ENCODE measurements at regions not wholly inside any gene's neighbourhood (a gene's known extent, or its start where the extent isn't known, plus 50 kb on each side); places are given as distances from the start of the nearest gene placed in this dataset.

DNA sequence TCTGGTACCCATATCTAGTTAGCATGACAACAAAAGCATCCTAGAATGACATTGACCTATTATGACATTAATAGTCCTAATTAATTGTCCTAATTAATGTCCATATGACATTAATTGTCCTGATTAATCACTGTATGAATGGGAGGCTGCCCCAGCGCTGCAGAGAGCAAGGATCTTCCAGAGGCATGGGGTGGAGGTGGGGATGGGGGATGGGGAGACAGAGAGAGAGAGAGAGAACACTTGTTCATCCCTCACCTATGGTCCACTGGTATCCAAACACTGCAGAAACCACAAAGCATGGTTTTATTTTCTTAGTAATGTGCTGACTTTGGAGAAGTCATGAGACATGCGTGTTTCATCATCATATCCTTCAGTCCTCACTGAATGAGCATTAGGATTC is 235.1 kb downstream of the FNDC1 start (continued):
- no peak for TF ChIP-seq ZNF292 (tag by site-specific recombination; IDR thresholded peaks at IDR 0.05; ENCODE audit: borderline replicate concordance, low read depth)
- TF ChIP-seq ZNF837 (tag by site-specific recombination; IDR thresholded peaks at IDR 0.05), result no peak
- TF ChIP-seq ZNF37A (tag by site-specific recombination; IDR thresholded peaks at IDR 0.05), result no peak
- TF ChIP-seq SCRT1 (tag by site-specific recombination; IDR thresholded peaks at IDR 0.05; ENCODE audit: borderline replicate concordance), result no peak
- TF ChIP-seq ZNF23 (tag by site-specific recombination; IDR thresholded peaks at IDR 0.05; ENCODE audit: borderline replicate concordance), result no peak
- no peak for TF ChIP-seq ZNF175 (tag by site-specific recombination; IDR thresholded peaks at IDR 0.05)
- TF ChIP-seq ZNF514 (tag by site-specific recombination; IDR thresholded peaks at IDR 0.05), result no peak
- TF ChIP-seq, protein P1, sequence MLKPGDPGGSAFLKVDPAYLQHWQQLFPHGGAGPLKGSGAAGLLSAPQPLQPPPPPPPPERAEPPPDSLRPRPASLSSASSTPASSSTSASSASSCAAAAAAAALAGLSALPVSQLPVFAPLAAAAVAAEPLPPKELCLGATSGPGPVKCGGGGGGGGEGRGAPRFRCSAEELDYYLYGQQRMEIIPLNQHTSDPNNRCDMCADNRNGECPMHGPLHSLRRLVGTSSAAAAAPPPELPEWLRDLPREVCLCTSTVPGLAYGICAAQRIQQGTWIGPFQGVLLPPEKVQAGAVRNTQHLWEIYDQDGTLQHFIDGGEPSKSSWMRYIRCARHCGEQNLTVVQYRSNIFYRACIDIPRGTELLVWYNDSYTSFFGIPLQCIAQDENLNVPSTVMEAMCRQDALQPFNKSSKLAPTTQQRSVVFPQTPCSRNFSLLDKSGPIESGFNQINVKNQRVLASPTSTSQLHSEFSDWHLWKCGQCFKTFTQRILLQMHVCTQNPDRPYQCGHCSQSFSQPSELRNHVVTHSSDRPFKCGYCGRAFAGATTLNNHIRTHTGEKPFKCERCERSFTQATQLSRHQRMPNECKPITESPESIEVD (tag by site-specific recombination; IDR thresholded peaks at IDR 0.05), result no peak
- TF ChIP-seq ZNF138 (tag by site-specific recombination; IDR thresholded peaks at IDR 0.05; ENCODE audit: borderline replicate concordance), result no peak

DNA sequence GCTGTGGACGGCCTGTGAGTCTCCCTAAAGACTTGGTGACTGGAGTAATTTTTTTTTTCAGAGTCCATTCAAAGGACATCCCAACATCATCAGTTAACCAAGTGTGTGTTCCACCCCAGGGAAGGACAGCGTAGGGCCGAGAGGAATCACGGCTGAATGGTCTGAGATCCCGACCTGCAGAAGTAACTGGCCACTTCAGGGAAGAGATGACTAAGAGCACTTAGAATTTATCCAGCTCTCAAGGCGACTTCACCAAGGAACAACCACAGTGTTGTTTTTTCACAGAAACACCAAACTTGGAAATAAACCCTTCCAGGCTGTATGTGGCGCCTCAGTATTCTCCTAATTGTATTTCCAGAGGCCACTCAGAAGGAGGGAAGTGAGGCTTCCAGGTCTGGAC is 231.6 kb downstream of the FNDC1 start:
- CTCF ChIA-PET, result no interaction called here
- Histone ChIP-seq H3K36me3 (ENCODE audit: control insufficient read depth in 2 of 2, insufficient read depth in 1 of 2, low read length in 2 of 2) (no peaks in the 10 kb centered on the region), H3K9me3 (ENCODE audit: control insufficient read depth, insufficient read depth, low read depth, low read length) (no peaks in the 10 kb centered on the region), H3K4me3 (ENCODE audit: low read depth, low read length) (no peak overlapping the region), H3K27ac (ENCODE audit: extremely low read depth, low read depth, low read length) (no peak overlapping the region), H3K4me1 (ENCODE audit: control insufficient read depth, insufficient read depth, low read length) (no peaks in the 10 kb centered on the region)
- TF ChIP-seq WT1 (tag by site-specific recombination; IDR thresholded peaks at IDR 0.05) (no peak), ZNF785 (tag by site-specific recombination; IDR thresholded peaks at IDR 0.05) (no peak), ZNF701 (tag by site-specific recombination; IDR thresholded peaks at IDR 0.05) (no peak), SETDB1 (IDR thresholded peaks at IDR 0.05; ENCODE audit: insufficient read length, low read length) (no peak), ZNF660 (tag by site-specific recombination; IDR thresholded peaks at IDR 0.05) (no peak), ZNF473 (tag by site-specific recombination; IDR thresholded peaks at IDR 0.05) (no peak), ZNF404 (tag by site-specific recombination; IDR thresholded peaks at IDR 0.05) (no peak), PRDM1 (tag by site-specific recombination; IDR thresholded peaks at IDR 0.05) (no peak), ZNF76 (tag by site-specific recombination; IDR thresholded peaks at IDR 0.05; ENCODE audit: borderline replicate concordance, low read depth) (no peak), ZSCAN23 (tag by site-specific recombination; IDR thresholded peaks at IDR 0.05) (no peak), ZFP37 (tag by site-specific recombination; IDR thresholded peaks at IDR 0.05) (no peak), ZSCAN16 (tag by site-specific recombination; IDR thresholded peaks at IDR 0.05) (no peak), EGR2 (tag by site-specific recombination; IDR thresholded peaks at IDR 0.05; ENCODE audit: low read depth) (no peak), ZNF366 (tag by site-specific recombination; conservative IDR thresholded peaks at IDR 0.05) (no peak), ZSCAN30 (tag by site-specific recombination; IDR thresholded peaks at IDR 0.05) (no peak), ZNF184 (tag by site-specific recombination; IDR thresholded peaks at IDR 0.05) (no peak)
- TF ChIP-seq, protein P2, sequence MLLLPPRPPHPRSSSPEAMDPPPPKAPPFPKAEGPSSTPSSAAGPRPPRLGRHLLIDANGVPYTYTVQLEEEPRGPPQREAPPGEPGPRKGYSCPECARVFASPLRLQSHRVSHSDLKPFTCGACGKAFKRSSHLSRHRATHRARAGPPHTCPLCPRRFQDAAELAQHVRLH (tag by site-specific recombination; IDR thresholded peaks at IDR 0.05), result no peak
- TF ChIP-seq, protein P3, sequence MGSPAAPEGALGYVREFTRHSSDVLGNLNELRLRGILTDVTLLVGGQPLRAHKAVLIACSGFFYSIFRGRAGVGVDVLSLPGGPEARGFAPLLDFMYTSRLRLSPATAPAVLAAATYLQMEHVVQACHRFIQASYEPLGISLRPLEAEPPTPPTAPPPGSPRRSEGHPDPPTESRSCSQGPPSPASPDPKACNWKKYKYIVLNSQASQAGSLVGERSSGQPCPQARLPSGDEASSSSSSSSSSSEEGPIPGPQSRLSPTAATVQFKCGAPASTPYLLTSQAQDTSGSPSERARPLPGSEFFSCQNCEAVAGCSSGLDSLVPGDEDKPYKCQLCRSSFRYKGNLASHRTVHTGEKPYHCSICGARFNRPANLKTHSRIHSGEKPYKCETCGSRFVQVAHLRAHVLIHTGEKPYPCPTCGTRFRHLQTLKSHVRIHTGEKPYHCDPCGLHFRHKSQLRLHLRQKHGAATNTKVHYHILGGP (tag by site-specific recombination; IDR thresholded peaks at IDR 0.05), result no peak
- TF ChIP-seq, protein P4, sequence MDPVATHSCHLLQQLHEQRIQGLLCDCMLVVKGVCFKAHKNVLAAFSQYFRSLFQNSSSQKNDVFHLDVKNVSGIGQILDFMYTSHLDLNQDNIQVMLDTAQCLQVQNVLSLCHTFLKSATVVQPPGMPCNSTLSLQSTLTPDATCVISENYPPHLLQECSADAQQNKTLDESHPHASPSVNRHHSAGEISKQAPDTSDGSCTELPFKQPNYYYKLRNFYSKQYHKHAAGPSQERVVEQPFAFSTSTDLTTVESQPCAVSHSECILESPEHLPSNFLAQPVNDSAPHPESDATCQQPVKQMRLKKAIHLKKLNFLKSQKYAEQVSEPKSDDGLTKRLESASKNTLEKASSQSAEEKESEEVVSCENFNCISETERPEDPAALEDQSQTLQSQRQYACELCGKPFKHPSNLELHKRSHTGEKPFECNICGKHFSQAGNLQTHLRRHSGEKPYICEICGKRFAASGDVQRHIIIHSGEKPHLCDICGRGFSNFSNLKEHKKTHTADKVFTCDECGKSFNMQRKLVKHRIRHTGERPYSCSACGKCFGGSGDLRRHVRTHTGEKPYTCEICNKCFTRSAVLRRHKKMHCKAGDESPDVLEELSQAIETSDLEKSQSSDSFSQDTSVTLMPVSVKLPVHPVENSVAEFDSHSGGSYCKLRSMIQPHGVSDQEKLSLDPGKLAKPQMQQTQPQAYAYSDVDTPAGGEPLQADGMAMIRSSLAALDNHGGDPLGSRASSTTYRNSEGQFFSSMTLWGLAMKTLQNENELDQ (tag by site-specific recombination; IDR thresholded peaks at IDR 0.05; ENCODE audit: low read depth), result no peak
- POLR2A ChIA-PET, result no interaction called here

All from HEK293 (cell line).